BJ (cell line): ENCODE measurements at regions not wholly inside any gene's neighbourhood (a gene's known extent, or its start where the extent isn't known, plus 50 kb on each side); places are given as distances from the start of the nearest gene placed in this dataset.
A peak's percentile ranks its signal among the peaks of the same experiment; 100 is the strongest.

ENCODE experiments used
- CTCF ChIA-PET: fragments of 350-600 bp; formaldehyde crosslinking; extraction: SDS; loops from one replicate; lab custom pipeline; 2021; ENCODE audit warnings: antibody characterized with exemption, inconsistent platforms; lab: Yijun Ruan, JAX
- POLR2A ChIA-PET: fragments of 300-600 bp; sonication (Branson Sonifier 250); formaldehyde crosslinking; extraction: SDS; loops from one replicate; lab custom pipeline; 2021; ENCODE audit warnings: antibody characterized with exemption; lab: Charles Lee
- DNase-seq: peaks from one replicate; pipeline ENCODE4 v3.0.0-alpha.2; 2011; ENCODE audit warnings: low read depth
- H3K27me3 ChIP-seq: 2 replicates; pipeline ENCODE4 v1.6.0; 2011; ENCODE audit warnings: low read length; ENCODE audit not compliant: control insufficient read depth, insufficient read depth
- H3K36me3 ChIP-seq: 2 replicates; pipeline ENCODE4 v1.5.1; 2011; ENCODE audit warnings: low read length; ENCODE audit not compliant: control insufficient read depth, insufficient read depth
- H3K4me3 ChIP-seq: 2 replicates; pipeline ENCODE4 v1.5.1; 2011; ENCODE audit warnings: low read depth, mild to moderate bottlenecking, control low read depth, low read length
- TF ChIP-seq, protein P1 (sequence below): IDR thresholded peaks from 2 replicates; pipeline ENCODE4 v1.5.1; 2011; ENCODE audit warnings: low read depth, mild to moderate bottlenecking, control low read depth, inconsistent platforms, low read length, moderate library complexity; ENCODE audit not compliant: insufficient read depth

DNA sequence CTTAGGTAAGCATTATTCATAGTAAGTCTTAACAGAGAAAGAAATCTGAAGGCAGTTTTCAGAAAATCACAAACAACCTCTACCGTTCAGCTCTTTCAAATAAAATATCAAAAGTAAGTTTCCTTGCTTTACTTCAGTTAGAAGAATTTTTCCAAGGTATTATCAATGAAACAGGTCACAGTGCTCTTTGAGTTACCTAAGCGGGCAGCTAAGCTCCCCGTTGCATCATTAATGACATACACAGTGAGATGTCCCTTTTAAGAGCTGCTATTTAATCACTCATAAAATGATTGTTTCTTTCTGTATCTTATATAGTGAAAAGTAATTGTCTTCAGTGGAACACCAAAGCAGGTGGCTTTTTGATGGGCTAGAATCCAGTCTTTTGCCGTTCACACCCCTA, 86.2 kb upstream of the PIK3R1 start:
- POLR2A ChIA-PET: no interaction called here
- Histone ChIP-seq H3K36me3 (no peaks in the 10 kb centered on the region), H3K4me3 (no peak overlapping the region), H3K27me3 (no peaks in the 10 kb centered on the region)
- TF ChIP-seq, protein P1, sequence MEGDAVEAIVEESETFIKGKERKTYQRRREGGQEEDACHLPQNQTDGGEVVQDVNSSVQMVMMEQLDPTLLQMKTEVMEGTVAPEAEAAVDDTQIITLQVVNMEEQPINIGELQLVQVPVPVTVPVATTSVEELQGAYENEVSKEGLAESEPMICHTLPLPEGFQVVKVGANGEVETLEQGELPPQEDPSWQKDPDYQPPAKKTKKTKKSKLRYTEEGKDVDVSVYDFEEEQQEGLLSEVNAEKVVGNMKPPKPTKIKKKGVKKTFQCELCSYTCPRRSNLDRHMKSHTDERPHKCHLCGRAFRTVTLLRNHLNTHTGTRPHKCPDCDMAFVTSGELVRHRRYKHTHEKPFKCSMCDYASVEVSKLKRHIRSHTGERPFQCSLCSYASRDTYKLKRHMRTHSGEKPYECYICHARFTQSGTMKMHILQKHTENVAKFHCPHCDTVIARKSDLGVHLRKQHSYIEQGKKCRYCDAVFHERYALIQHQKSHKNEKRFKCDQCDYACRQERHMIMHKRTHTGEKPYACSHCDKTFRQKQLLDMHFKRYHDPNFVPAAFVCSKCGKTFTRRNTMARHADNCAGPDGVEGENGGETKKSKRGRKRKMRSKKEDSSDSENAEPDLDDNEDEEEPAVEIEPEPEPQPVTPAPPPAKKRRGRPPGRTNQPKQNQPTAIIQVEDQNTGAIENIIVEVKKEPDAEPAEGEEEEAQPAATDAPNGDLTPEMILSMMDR: no peak
- DNase-seq: no peak
- CTCF ChIA-PET: no interaction called here

DNA sequence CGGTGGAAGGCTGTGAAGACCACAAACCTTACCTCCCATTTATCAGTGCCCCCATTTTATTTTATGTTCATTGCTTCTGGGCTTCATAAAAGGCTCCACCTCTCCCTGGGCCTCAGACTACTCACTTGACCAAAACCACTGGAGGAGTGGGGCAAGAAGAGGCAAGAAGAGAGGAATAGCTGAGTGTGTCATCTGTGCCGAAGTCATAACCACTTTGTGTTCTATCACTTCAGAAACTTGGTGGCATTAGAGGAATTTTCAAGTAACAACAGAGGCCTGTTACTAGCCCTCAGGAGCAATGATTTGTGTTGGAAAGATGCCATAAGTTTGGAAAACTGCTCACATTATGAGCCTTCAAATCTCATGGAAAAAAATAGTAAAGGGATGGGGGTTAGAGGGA, 88.7 kb upstream of the PIK3R1 start:
- CTCF ChIA-PET: interaction anchor here (2.8 kb wide), 1 partner anchor 10 kb away, joined by 14 read pairs; no protein-coding TSS in a partner anchor
- DNase-seq: peak; percentile 8
- Histone ChIP-seq H3K27me3 (no peaks in the 10 kb centered on the region), H3K4me3 (no peak overlapping the region), H3K36me3 (no peaks in the 10 kb centered on the region)
- POLR2A ChIA-PET: no interaction called here
- TF ChIP-seq, protein P1: no peak

DNA sequence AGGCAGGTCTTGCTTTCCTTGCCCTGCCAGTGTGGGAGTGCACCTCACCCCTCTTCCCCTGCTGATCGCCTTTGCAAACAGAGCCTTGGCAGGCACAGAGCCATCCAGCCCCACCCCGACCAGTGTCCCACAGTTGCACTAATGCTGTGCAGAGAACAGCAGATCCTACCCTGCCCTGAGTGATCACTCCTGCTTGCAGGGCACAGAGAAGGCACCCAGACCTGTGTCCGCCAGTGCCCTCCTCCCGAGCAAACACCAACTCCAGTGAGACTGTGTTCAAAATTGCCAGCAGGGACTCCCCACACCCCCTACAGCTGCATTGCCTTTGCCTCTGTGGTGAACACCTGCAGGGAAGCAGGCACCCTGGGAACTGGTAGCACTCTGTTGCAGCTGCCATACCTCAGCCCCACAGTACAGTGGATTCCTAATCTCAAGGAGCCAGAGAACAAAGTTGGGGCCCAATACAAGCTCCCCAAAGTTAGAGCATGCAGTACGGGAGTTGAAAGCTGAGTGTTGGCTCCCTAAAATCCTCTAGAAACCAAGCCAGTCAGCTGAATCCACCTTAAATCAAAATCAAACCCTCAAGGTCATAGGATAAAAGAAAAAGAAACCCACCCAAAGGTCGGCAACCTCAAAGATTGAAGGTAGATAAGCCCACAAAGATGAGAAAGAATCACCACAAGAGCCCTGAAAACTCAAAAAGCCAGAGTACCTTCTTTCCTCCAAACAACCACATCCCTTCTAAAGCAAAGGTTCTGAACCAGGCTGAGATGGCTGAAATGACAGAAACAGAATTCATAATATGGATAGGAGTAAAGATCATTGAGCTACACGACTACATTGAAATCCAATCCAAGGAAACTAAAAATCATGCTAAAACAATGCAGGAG, 92.9 kb upstream of the PIK3R1 start:
- ChIA-PET CTCF (no interaction called here), POLR2A (no interaction called here)
- Histone ChIP-seq H3K27me3 (no peaks in the 10 kb centered on the region), H3K4me3 (no peak overlapping the region), H3K36me3 (no peaks in the 10 kb centered on the region)
- DNase-seq: no peak
- TF ChIP-seq, protein P1: no peak

DNA sequence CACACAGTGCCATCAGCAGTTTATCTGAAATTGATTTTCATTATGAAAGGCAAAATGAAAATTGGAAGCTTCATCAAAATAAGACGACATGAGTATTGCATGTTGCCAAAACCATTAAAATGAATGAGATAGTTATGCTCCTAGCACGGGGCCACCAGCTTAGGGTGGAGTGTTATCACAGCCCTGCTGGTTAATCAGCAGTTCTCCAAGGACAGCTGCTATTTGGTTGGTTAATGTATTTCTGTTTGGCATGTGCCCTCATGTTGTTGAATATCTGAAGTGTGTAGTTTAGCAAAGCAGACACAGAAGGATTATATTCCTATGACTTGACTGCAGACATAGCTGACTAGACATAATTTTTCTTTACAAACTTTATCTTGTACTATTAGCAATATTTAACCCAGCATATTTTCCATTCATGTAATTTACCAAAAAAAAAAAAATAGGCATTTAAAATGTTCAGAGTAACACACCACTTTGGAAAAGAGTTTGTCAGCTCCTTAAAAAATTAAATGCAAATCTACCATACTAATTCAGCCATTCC, 98.6 kb upstream of the PIK3R1 start:
- Histone ChIP-seq H3K27me3 (no peaks in the 10 kb centered on the region), H3K4me3 (no peak overlapping the region), H3K36me3 (no peaks in the 10 kb centered on the region)
- ChIA-PET CTCF (interaction anchor here (1.5 kb wide), 1 partner anchor 11 kb away, joined by 3 read pairs; no protein-coding TSS in a partner anchor), POLR2A (no interaction called here)
- DNase-seq: no peak
- TF ChIP-seq, protein P1: no peak

DNA sequence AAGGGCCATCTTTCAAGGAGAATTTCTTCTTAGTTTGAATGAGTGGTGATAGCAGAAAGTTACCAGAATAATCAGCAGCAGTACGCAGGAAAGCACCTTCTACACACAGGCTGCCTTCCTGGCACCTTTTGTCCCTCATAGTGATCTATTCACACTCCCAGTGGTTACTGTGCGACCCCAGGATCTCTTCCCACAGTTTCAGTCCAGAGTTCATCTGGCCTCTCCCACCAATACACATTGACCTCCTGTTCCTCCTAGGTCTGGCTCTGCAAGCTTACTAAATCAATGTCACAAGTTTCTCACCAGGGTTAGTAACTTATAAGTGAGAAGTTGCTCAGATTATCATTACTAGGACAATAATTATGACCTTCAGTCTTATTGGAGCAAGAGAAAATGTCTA, 99.1 kb upstream of the PIK3R1 start:
- ChIA-PET POLR2A (no interaction called here), CTCF (interaction anchor here (0.9 to 1.5 kb wide), 2 partner anchors 12 to 16 kb away, joined by 3 read pairs; no protein-coding TSS in a partner anchor)
- Histone ChIP-seq H3K27me3 (no peaks in the 10 kb centered on the region), H3K4me3 (no peak overlapping the region), H3K36me3 (no peaks in the 10 kb centered on the region)
- DNase-seq: no peak
- TF ChIP-seq, protein P1: no peak
